ENCODE measurements at regions not wholly inside any gene's neighbourhood (a gene's known extent, or its start where the extent isn't known, plus 50 kb on each side); places are given as distances from the start of the nearest gene placed in this dataset.

GRCh38 chr15:67000896-67001295, 64.5 kb upstream of the SMAD3 start:
- Mint-ChIP-seq H3K9me3 (ENCODE audit: low read depth) (peaks cover 6% of the 10 kb centered on the region), H3K36me3 (ENCODE audit: low read depth) (no peaks in the 10 kb centered on the region), H3K27me3 (ENCODE audit: low read depth) (no peaks in the 10 kb centered on the region), H3K27ac (ENCODE audit: unreplicated experiment) (no peak overlapping the region), H3K4me3 (ENCODE audit: unreplicated experiment) (no peak overlapping the region), H3K4me1 (ENCODE audit: low read depth) (peaks cover 16% of the 10 kb centered on the region)
- DNase-seq (ENCODE audit: low spot score) = no peak
- TF ChIP-seq, protein P1, sequence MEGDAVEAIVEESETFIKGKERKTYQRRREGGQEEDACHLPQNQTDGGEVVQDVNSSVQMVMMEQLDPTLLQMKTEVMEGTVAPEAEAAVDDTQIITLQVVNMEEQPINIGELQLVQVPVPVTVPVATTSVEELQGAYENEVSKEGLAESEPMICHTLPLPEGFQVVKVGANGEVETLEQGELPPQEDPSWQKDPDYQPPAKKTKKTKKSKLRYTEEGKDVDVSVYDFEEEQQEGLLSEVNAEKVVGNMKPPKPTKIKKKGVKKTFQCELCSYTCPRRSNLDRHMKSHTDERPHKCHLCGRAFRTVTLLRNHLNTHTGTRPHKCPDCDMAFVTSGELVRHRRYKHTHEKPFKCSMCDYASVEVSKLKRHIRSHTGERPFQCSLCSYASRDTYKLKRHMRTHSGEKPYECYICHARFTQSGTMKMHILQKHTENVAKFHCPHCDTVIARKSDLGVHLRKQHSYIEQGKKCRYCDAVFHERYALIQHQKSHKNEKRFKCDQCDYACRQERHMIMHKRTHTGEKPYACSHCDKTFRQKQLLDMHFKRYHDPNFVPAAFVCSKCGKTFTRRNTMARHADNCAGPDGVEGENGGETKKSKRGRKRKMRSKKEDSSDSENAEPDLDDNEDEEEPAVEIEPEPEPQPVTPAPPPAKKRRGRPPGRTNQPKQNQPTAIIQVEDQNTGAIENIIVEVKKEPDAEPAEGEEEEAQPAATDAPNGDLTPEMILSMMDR (IDR thresholded peaks at IDR 0.05) = no peak

- DNase-seq (ENCODE audit: low spot score) = no peak
- Mint-ChIP-seq H3K36me3 (ENCODE audit: low read depth) (no peaks in the 10 kb centered on the region), H3K9me3 (ENCODE audit: low read depth) (peaks cover 6% of the 10 kb centered on the region), H3K27ac (ENCODE audit: unreplicated experiment) (no peak overlapping the region), H3K4me3 (ENCODE audit: unreplicated experiment) (no peak overlapping the region), H3K27me3 (ENCODE audit: low read depth) (no peaks in the 10 kb centered on the region), H3K4me1 (ENCODE audit: low read depth) (peaks cover 14% of the 10 kb centered on the region)
- TF ChIP-seq, protein P1 (IDR thresholded peaks at IDR 0.05) = no peak
Measured at GRCh38 chr15:67002368-67002767, 63.0 kb upstream of the SMAD3 start.

DNA sequence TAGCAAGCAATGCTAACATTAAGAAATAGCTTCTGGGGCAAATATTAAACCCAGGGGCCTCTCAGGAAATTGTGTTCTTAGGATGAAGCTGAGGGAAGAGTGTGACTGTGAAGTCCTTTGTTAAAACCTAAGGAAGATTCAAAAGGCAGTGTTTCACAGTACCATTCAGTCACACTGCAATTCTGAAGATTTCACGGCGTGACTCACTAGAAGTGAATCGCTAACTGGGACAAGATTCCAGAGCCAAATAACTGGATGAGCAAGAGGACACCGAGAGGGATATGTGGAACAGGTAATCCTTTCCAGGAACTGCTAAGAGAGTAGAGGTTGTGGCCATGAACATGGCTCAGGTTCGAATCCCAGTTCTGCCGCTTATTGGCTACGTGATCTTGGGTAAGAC, 61.8 kb upstream of the SMAD3 start:
- DNase-seq (ENCODE audit: low spot score) = no peak
- H3K4me3 Mint-ChIP-seq (ENCODE audit: unreplicated experiment) = no peak overlapping the region
- H3K4me1 Mint-ChIP-seq (ENCODE audit: low read depth) = peaks cover 9% of the 10 kb centered on the region
- peaks cover 3% of the 10 kb centered on the region for H3K9me3 Mint-ChIP-seq (ENCODE audit: low read depth)
- no peak overlapping the region for H3K27ac Mint-ChIP-seq (ENCODE audit: unreplicated experiment)
- no peaks in the 10 kb centered on the region for H3K36me3 Mint-ChIP-seq (ENCODE audit: low read depth)
- TF ChIP-seq, protein P1 (IDR thresholded peaks at IDR 0.05) = no peak
- H3K27me3 Mint-ChIP-seq (ENCODE audit: low read depth) = no peaks in the 10 kb centered on the region

DNA sequence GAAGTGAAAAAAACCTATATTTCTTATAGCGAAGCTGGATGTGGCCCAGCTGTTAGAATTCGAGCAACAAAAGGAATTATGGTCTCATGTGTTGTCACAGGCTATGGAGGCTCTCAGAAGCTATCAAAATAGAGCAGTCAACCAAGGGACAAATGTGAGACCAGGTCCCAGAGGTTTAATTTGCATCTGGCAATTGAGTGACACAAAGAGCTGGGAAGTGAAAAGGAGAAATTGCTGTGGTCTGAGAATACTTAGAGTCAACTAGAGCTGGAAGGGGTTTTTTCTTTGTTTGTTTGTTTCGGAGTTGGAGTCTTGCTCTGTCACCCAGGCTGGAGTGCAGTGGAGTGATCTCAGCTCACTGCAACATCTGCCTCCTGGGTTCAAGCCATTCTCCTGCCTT, 61.3 kb upstream of the SMAD3 start:
- no peak for DNase-seq (ENCODE audit: low spot score)
- no peaks in the 10 kb centered on the region for H3K27me3 Mint-ChIP-seq (ENCODE audit: low read depth)
- H3K4me3 Mint-ChIP-seq (ENCODE audit: unreplicated experiment) = no peak overlapping the region
- no peaks in the 10 kb centered on the region for H3K36me3 Mint-ChIP-seq (ENCODE audit: low read depth)
- H3K27ac Mint-ChIP-seq (ENCODE audit: unreplicated experiment) = no peak overlapping the region
- peaks cover 7% of the 10 kb centered on the region for H3K4me1 Mint-ChIP-seq (ENCODE audit: low read depth)
- TF ChIP-seq, protein P1 (IDR thresholded peaks at IDR 0.05) = no peak
- peaks cover 2% of the 10 kb centered on the region for H3K9me3 Mint-ChIP-seq (ENCODE audit: low read depth)

DNA sequence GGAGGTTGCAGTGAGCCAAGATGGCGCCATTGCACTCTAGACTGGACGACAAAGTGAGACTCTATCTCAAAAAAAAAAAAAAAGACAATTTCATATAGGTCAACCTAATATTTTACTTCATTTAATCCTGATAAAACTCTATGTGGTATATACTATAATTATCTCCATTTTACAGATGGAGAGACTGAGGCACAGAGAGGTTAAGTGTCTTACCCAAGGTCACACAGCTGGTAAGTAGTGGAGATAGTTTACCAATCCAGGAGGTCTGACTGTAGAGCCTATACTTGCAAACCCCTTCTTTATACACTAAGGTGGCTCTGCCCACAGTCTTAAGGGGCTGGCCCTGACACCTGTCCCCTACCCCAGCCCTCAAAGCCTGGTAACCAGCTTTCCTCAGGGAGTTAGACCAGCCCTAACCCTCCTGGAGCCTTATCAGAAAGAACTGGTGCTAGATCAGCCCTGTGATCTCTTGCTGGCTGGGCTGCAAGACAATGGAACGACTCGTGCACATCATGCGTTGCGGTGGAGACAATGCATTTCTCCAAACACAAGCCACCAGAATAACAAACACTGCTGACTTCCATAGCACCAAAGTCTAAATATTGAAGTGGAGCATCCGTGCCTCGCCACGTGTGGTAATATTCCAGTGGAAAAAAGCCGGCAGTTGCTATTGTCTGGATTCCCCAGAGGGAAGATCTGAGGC, 60.0 kb upstream of the SMAD3 start:
- no peaks in the 10 kb centered on the region for H3K9me3 Mint-ChIP-seq (ENCODE audit: low read depth)
- TF ChIP-seq, protein P1 (IDR thresholded peaks at IDR 0.05) = no peak

More for the DNA sequence above, 60.0 kb upstream of the SMAD3 start:
- no peak for DNase-seq (ENCODE audit: low spot score)
- Mint-ChIP-seq H3K27me3 (ENCODE audit: low read depth) (no peaks in the 10 kb centered on the region), H3K27ac (ENCODE audit: unreplicated experiment) (no peak overlapping the region), H3K4me1 (ENCODE audit: low read depth) (peaks cover 9% of the 10 kb centered on the region), H3K36me3 (ENCODE audit: low read depth) (no peaks in the 10 kb centered on the region), H3K4me3 (ENCODE audit: unreplicated experiment) (no peak overlapping the region)
